ENCODE measurements at regions not wholly inside any gene's neighbourhood (a gene's known extent, or its start where the extent isn't known, plus 50 kb on each side); places are given as distances from the start of the nearest gene placed in this dataset.

DNA sequence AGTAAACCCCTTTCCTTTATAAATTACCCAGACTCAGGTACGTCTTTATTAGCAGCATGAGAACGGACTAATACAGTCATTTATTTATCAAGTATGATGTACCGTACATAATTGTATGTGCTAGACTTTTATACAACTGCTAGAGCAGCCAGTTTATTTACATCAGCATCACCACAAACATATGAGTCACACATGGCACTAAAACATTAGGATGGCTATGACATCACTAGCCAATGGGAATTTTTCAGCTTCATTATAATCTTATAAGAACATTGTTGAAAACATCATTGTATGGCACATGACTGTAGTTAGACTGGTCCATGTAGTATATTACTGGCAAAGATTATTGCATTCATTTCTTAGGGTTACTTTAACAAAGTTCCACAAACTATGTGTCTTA is 121.7 kb downstream of the ZMAT3 start:
- WGBS (ENCODE audit: extremely low coverage, insufficient read length, low lambda C conversion rate), result no CpG with 5 or more reads among the region's 3 CpGs
- Histone ChIP-seq H3K9ac (ENCODE audit: extremely low read depth, insufficient read length, low read length) (no peak overlapping the region), H2BK120ac (ENCODE audit: low read depth, low read length, poor library complexity, severe bottlenecking) (no peak overlapping the region), H2BK20ac (ENCODE audit: low read depth, low read length, poor library complexity, severe bottlenecking) (no peak overlapping the region), H3K23me2 (ENCODE audit: insufficient read length, low read depth, low read length, poor library complexity, severe bottlenecking) (no peaks in the 10 kb centered on the region), H3K9me3 (ENCODE audit: control insufficient read depth, low read depth, low read length) (no peaks in the 10 kb centered on the region), H2BK15ac (ENCODE audit: low read depth, low read length) (no peak overlapping the region), H4K91ac (ENCODE audit: insufficient read length, low read depth, low read length) (no peak overlapping the region), H3K27ac (ENCODE audit: insufficient read length, low read depth, low read length) (no peak overlapping the region), H2BK5ac (ENCODE audit: insufficient read length, low read length) (no peak overlapping the region), H4K8ac (replicated peaks; ENCODE audit: insufficient read length, low read depth, low read length) (no peak overlapping the region), H2AK5ac (ENCODE audit: insufficient read length, low read length) (no peak overlapping the region), H3K23ac (ENCODE audit: insufficient read length, low read depth, low read length) (no peak overlapping the region), H2AFZ (ENCODE audit: low read length) (no peak overlapping the region), H2BK12ac (ENCODE audit: insufficient read length, low read depth, low read length) (no peak overlapping the region), H3K4me1 (ENCODE audit: insufficient read depth, low read length) (no peaks in the 10 kb centered on the region), H3K56ac (ENCODE audit: insufficient read length, low read depth, low read length) (no peak overlapping the region), H3K4me2 (ENCODE audit: insufficient read depth, insufficient read length, low read length) (no peak overlapping the region), H4K5ac (ENCODE audit: insufficient read length, low read depth, low read length) (no peak overlapping the region), H3K14ac (ENCODE audit: insufficient read depth, low read length) (no peak overlapping the region), H3K18ac (ENCODE audit: insufficient read length, low read depth, low read length) (no peak overlapping the region), H3T11ph (ENCODE audit: low read length) (no peak overlapping the region), H4K20me1 (ENCODE audit: control insufficient read depth, insufficient read depth, insufficient read length) (no peaks in the 10 kb centered on the region), H3K79me1 (ENCODE audit: insufficient read depth, low read depth, low read length, poor library complexity, severe bottlenecking) (no peaks in the 10 kb centered on the region), H3K4ac (ENCODE audit: low read depth, low read length) (no peak overlapping the region), H3K27me3 (ENCODE audit: insufficient read depth, low read length) (no peaks in the 10 kb centered on the region), H3K79me2 (ENCODE audit: insufficient read depth, low read length) (no peaks in the 10 kb centered on the region)
- H3K4me1 Mint-ChIP-seq, result no peaks in the 10 kb centered on the region
- no peak overlapping the region for H3K4me3 Mint-ChIP-seq
- H3K9me3 Mint-ChIP-seq, result peaks cover 0 to 4% of the 10 kb centered on the region in 2 experiments; a peak in 3 of 5 replicates
- TF ChIP-seq, protein P1, sequence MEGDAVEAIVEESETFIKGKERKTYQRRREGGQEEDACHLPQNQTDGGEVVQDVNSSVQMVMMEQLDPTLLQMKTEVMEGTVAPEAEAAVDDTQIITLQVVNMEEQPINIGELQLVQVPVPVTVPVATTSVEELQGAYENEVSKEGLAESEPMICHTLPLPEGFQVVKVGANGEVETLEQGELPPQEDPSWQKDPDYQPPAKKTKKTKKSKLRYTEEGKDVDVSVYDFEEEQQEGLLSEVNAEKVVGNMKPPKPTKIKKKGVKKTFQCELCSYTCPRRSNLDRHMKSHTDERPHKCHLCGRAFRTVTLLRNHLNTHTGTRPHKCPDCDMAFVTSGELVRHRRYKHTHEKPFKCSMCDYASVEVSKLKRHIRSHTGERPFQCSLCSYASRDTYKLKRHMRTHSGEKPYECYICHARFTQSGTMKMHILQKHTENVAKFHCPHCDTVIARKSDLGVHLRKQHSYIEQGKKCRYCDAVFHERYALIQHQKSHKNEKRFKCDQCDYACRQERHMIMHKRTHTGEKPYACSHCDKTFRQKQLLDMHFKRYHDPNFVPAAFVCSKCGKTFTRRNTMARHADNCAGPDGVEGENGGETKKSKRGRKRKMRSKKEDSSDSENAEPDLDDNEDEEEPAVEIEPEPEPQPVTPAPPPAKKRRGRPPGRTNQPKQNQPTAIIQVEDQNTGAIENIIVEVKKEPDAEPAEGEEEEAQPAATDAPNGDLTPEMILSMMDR (conservative IDR thresholded peaks at IDR 0.05), result no peak
- no peak for DNase-seq
- H3K27ac Mint-ChIP-seq, result no peak overlapping the region
- H3K27me3 Mint-ChIP-seq (ENCODE audit: low read depth), result no peaks in the 10 kb centered on the region
- peaks cover 0 to 4% (median 0%) of the 10 kb centered on the region in 3 experiments; a peak in 1 of 7 replicates for H3K36me3 Mint-ChIP-seq (ENCODE audit: insufficient read depth in 1 of 3, low read depth in 3 of 3)

Data from H9 (cell line).